Right lobe of liver (tissue), 4 donors: ENCODE measurements at regions not wholly inside any gene's neighbourhood (a gene's known extent, or its start where the extent isn't known, plus 50 kb on each side); places are given as distances from the start of the nearest gene placed in this dataset.

ENCODE experiments used
- POLR2A ChIP-seq: fragments of 450-650 bp; IDR thresholded peaks from one replicate; pipeline ENCODE4 v1.6.1; 2017; ENCODE audit warnings: antibody characterized with exemption, mild to moderate bottlenecking
- TF ChIP-seq, protein P1 (sequence below), 4 donors: fragments of 200-600 bp in 3 of 4; fragments of 450-650 bp in 1 of 4; IDR thresholded peaks; one replicate each; pipeline versions ENCODE4 v1.5.1 to v1.8.0; 2016 to 2022; ENCODE audit warnings: antibody characterized with exemption in 4 of 4, mild to moderate bottlenecking in 2 of 4
- donor health status: DM: no; HTN: no; CAD: no.
- donor health status: DM: no; HTN: no; CAD: no.
- donor health status: DM: no; HTN: yes; CAD: no.

DNA sequence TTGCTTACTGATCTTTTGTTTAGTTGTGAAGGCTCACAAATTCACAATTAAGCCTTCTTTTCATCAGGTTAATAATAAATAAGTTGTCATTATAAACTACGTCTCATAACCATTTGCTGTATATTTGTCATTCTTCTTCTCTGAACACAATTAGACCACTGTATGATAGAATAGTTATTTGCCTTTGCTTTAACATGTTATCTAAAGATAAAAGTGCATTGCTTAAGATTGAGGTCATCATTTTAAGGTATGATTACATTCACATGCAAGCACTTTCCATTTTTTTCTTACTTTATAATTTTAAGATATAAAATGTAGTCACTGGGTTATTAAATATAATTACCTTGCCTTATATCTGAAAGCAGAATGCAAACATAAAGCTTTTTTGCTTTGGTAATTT lies 80.1 kb upstream of the GLS start:
- TF ChIP-seq, protein P1, sequence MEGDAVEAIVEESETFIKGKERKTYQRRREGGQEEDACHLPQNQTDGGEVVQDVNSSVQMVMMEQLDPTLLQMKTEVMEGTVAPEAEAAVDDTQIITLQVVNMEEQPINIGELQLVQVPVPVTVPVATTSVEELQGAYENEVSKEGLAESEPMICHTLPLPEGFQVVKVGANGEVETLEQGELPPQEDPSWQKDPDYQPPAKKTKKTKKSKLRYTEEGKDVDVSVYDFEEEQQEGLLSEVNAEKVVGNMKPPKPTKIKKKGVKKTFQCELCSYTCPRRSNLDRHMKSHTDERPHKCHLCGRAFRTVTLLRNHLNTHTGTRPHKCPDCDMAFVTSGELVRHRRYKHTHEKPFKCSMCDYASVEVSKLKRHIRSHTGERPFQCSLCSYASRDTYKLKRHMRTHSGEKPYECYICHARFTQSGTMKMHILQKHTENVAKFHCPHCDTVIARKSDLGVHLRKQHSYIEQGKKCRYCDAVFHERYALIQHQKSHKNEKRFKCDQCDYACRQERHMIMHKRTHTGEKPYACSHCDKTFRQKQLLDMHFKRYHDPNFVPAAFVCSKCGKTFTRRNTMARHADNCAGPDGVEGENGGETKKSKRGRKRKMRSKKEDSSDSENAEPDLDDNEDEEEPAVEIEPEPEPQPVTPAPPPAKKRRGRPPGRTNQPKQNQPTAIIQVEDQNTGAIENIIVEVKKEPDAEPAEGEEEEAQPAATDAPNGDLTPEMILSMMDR (IDR thresholded peaks at IDR 0.05) = no peak
- no peak for TF ChIP-seq POLR2A
